Suprapubic skin (tissue), 4 donors: ENCODE measurements at regions not wholly inside any gene's neighbourhood (a gene's known extent, or its start where the extent isn't known, plus 50 kb on each side); places are given as distances from the start of the nearest gene placed in this dataset.

Experiments used
- DNase-seq, 2 donors: peaks; one replicate each; pipeline ENCODE4 v3.0.0-alpha.2; 2019; ENCODE audit warnings: low spot score in 2 of 2
- H3K27ac ChIP-seq: fragments of 200-600 bp; sonication (generic); one replicate; pipeline ENCODE4 v1.5.1; 2019
- H3K27me3 ChIP-seq: fragments of 200-600 bp; sonication (generic); one replicate; pipeline ENCODE4 v1.5.1; 2019
- H3K36me3 ChIP-seq: fragments of 200-600 bp; sonication (generic); one replicate; pipeline ENCODE4 v1.5.1; 2019
- H3K4me1 ChIP-seq: fragments of 200-600 bp; sonication (generic); one replicate; pipeline ENCODE4 v1.5.1; 2019
- H3K4me3 ChIP-seq: fragments of 200-600 bp; sonication (generic); one replicate; pipeline ENCODE4 v1.5.1; 2019; ENCODE audit warnings: mild to moderate bottlenecking
- H3K9me3 ChIP-seq: fragments of 200-600 bp; sonication (generic); one replicate; pipeline ENCODE4 v1.5.1; 2019
- EP300 ChIP-seq: sonication (generic); formaldehyde crosslinking; IDR thresholded peaks from one replicate; pipeline ENCODE4 v1.6.1; 2017; ENCODE audit warnings: antibody characterized with exemption
- POLR2A ChIP-seq, 2 donors: fragments of 450-650 bp; IDR thresholded peaks; one replicate each; pipeline ENCODE4 v1.6.1; 2017; ENCODE audit warnings: antibody characterized with exemption in 2 of 2, mild to moderate bottlenecking in 2 of 2, moderate library complexity in 2 of 2
- POLR2AphosphoS5 ChIP-seq, 3 donors: sonication (generic); formaldehyde crosslinking; IDR thresholded peaks; one replicate each; pipeline ENCODE4 v1.6.1; 2017; ENCODE audit warnings: antibody characterized with exemption in 3 of 3
- WGBS: methylation state at CpG from one replicate; pipeline ENCODE4 v1.1.5; 2018; 5-methylcytosine and 5-hydroxymethylcytosine counted together
- TF ChIP-seq, protein P1 (sequence below), 2 donors: fragments of 200-600 bp in 1 of 2; fragments of 450-650 bp in 1 of 2; sonication (generic) in 1 of 2; IDR thresholded peaks; one replicate each; pipeline ENCODE4 v1.5.1; 2016 to 2019; ENCODE audit warnings: antibody characterized with exemption in 2 of 2, mild to moderate bottlenecking in 1 of 2, moderate library complexity in 1 of 2

DNA sequence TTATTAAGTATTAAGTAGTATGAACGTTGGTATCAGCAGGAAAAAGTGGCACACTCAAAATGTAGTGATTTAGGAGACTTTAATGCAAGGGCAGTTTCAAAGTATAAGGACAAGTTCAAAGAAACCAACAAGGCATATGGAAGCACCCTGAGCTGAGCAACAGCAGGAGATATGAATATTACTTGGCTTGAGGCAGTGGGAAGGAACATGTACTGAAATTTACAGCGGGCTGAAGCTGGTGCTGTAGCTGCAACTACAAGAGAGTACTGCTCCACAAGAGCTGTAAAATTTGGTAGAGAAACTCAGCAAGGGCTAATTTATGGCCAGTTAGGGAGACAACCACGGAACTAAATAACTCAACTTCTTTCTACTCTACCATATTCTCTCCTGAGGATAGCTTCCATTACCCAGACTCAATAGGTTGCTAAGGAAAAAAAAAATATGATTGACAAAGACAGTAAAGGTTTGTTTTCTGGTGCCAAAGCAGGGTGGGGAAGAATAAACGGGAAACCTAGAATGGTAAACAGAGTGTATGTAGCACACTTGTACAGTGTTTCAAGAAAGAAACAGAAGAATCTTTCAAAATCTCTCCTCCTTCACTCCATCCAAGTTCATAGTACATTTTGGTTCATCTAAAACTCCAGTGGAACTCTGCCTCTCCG is 487.8 kb upstream of the MGAT4C start:
- 61% methylated on average over 5 of the region's 5 CpGs for WGBS
- H3K27ac ChIP-seq, result no peak overlapping the region
- no peaks in the 10 kb centered on the region for H3K27me3 ChIP-seq
- no peaks in the 10 kb centered on the region for H3K36me3 ChIP-seq
- no peaks in the 10 kb centered on the region for H3K4me1 ChIP-seq
- DNase-seq, result no peak
- no peaks in the 10 kb centered on the region for H3K9me3 ChIP-seq
- TF ChIP-seq EP300, result no peak
- no peak for TF ChIP-seq POLR2A (IDR thresholded peaks at IDR 0.05)
- TF ChIP-seq POLR2AphosphoS5 (IDR thresholded peaks at IDR 0.05), result no peak
- TF ChIP-seq, protein P1, sequence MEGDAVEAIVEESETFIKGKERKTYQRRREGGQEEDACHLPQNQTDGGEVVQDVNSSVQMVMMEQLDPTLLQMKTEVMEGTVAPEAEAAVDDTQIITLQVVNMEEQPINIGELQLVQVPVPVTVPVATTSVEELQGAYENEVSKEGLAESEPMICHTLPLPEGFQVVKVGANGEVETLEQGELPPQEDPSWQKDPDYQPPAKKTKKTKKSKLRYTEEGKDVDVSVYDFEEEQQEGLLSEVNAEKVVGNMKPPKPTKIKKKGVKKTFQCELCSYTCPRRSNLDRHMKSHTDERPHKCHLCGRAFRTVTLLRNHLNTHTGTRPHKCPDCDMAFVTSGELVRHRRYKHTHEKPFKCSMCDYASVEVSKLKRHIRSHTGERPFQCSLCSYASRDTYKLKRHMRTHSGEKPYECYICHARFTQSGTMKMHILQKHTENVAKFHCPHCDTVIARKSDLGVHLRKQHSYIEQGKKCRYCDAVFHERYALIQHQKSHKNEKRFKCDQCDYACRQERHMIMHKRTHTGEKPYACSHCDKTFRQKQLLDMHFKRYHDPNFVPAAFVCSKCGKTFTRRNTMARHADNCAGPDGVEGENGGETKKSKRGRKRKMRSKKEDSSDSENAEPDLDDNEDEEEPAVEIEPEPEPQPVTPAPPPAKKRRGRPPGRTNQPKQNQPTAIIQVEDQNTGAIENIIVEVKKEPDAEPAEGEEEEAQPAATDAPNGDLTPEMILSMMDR (IDR thresholded peaks at IDR 0.05), result no peak
- no peak overlapping the region for H3K4me3 ChIP-seq

DNA sequence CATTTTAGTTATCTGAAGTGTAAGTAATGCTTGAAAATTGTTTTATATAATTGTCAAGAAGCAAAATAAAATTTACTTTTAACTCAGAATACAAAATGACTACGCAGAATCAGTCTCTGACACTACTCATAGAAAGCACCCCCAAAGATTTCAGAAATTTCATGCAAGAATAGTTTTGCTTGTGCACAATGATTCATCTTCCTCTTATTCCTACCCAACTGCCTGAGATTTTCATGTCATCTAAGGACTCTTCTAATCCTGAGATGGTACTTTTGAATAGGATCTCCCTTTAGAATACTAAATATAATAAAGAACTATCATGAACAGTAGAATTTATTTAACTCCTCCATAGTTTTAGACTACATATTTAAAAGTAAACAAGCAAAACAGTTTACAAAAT is 485.3 kb upstream of the MGAT4C start:
- Histone ChIP-seq H3K9me3 (no peaks in the 10 kb centered on the region), H3K4me3 (no peak overlapping the region), H3K36me3 (no peaks in the 10 kb centered on the region), H3K4me1 (no peaks in the 10 kb centered on the region), H3K27ac (no peak overlapping the region), H3K27me3 (no peaks in the 10 kb centered on the region)
- DNase-seq, result no peak
- 98% methylated on average over 1 of the region's 1 CpG for WGBS
- TF ChIP-seq EP300, result no peak
- no peak for TF ChIP-seq POLR2A (IDR thresholded peaks at IDR 0.05)
- TF ChIP-seq POLR2AphosphoS5 (IDR thresholded peaks at IDR 0.05), result no peak
- TF ChIP-seq, protein P1 (IDR thresholded peaks at IDR 0.05), result no peak

DNA sequence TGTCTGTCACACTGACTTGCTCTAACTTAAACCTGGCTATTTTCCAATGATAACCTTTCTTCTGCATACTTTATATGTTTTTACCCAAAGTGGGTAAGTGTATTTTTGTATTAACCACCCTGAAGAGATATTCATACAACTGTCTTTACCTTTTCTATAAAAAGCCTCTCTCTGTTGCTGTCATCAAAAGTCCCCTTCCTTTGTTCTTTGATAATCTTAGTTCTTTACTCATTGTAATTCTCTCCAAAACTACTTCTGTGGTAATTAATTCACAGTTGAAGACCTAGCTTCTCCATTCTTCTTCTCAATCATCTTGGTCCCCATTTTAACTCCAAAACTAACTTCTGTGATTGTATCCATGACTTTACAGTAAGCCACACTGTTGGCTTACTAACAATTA is 479.7 kb upstream of the MGAT4C start:
- TF ChIP-seq POLR2AphosphoS5 (IDR thresholded peaks at IDR 0.05), result no peak
- TF ChIP-seq, protein P1 (IDR thresholded peaks at IDR 0.05), result no peak
- TF ChIP-seq EP300, result no peak
- TF ChIP-seq POLR2A (IDR thresholded peaks at IDR 0.05), result no peak
- no peaks in the 10 kb centered on the region for H3K4me1 ChIP-seq
- H3K4me3 ChIP-seq, result no peak overlapping the region
- no peaks in the 10 kb centered on the region for H3K27me3 ChIP-seq
- DNase-seq, result no peak
- no peaks in the 10 kb centered on the region for H3K36me3 ChIP-seq
- H3K27ac ChIP-seq, result no peak overlapping the region
- no peaks in the 10 kb centered on the region for H3K9me3 ChIP-seq

DNA sequence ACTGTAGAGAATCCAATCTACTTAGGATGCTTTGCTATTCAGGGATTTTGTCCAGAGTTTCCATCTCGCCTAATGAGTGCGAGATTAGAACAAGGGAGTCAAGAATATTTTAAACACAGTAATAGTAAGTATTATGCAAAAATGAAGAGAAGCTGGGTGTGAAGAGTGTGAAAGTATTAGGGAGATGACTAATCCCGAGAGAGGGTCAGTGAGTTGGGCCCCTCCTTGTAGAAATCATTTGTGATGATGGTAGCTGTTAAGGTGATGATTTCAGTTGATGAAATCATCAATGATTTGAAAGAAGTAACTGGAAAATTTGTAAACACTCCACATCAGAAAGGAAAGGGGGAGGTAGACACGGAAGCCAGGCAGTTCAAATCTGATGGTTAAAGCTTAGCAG is 478.9 kb upstream of the MGAT4C start:
- Histone ChIP-seq H3K9me3 (no peaks in the 10 kb centered on the region), H3K4me3 (no peak overlapping the region), H3K27ac (no peak overlapping the region), H3K36me3 (no peaks in the 10 kb centered on the region), H3K4me1 (no peaks in the 10 kb centered on the region), H3K27me3 (no peaks in the 10 kb centered on the region)
- TF ChIP-seq EP300 (no peak), POLR2AphosphoS5 (IDR thresholded peaks at IDR 0.05) (no peak), POLR2A (IDR thresholded peaks at IDR 0.05) (no peak)
- TF ChIP-seq, protein P1 (IDR thresholded peaks at IDR 0.05), result no peak
- 92% methylated on average over 4 of the region's 4 CpGs for WGBS
- DNase-seq, result no peak

DNA sequence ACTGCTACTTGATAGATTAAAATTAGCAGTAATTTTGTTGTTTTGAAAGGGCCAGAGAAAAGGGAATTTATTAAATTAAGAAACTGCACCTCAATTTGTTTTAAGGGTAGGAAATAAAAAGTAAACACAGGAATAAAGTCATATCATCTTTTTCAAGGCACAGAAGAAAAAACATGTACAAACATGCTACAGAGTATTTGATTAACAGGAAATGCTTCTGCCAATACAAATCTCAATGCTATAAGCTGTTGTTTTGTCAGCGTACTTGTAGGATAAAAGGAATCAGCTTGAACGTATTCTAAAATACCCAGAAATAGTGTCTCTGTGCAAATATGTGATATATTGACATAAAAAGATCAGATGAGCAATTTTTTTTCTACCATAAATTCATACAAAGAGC is 474.0 kb upstream of the MGAT4C start:
- Histone ChIP-seq H3K9me3 (no peaks in the 10 kb centered on the region), H3K4me1 (no peaks in the 10 kb centered on the region), H3K4me3 (no peak overlapping the region), H3K27me3 (no peaks in the 10 kb centered on the region), H3K36me3 (no peaks in the 10 kb centered on the region), H3K27ac (no peak overlapping the region)
- 45% methylated on average over 2 of the region's 2 CpGs for WGBS
- TF ChIP-seq POLR2AphosphoS5 (IDR thresholded peaks at IDR 0.05), result no peak
- TF ChIP-seq EP300, result no peak
- TF ChIP-seq, protein P1 (IDR thresholded peaks at IDR 0.05), result no peak
- no peak for TF ChIP-seq POLR2A (IDR thresholded peaks at IDR 0.05)
- no peak for DNase-seq
